ENCODE measurements at regions not wholly inside any gene's neighbourhood (a gene's known extent, or its start where the extent isn't known, plus 50 kb on each side); places are given as distances from the start of the nearest gene placed in this dataset.

GRCh38 chr20:52888096-52888495, 84.1 kb upstream of the TSHZ2 start:
- Histone ChIP-seq H3K4me1 (no peaks in the 10 kb centered on the region), H3K36me3 (no peaks in the 10 kb centered on the region), H3K27me3 (no peaks in the 10 kb centered on the region), H3K9me3 (no peaks in the 10 kb centered on the region), H3K4me3 (no peak overlapping the region), H3K27ac (no peak overlapping the region)
- DNase-seq: no peak
- TF ChIP-seq CTCF (IDR thresholded peaks at IDR 0.05) (no peak), POLR2AphosphoS5 (IDR thresholded peaks at IDR 0.05) (no peak), POLR2A (IDR thresholded peaks at IDR 0.05) (no peak), EP300 (IDR thresholded peaks at IDR 0.05) (no peak)
- intact Hi-C loops (cut with DNase I): no loop called here
- WGBS, 2 donors: 94 to 95% methylated on average over 3 of the region's 3 CpGs

- Histone ChIP-seq H3K27ac (no peak overlapping the region), H3K9me3 (no peaks in the 10 kb centered on the region), H3K4me3 (no peak overlapping the region), H3K27me3 (no peaks in the 10 kb centered on the region), H3K36me3 (no peaks in the 10 kb centered on the region), H3K4me1 (no peaks in the 10 kb centered on the region)
- intact Hi-C loops (cut with DNase I): no loop called here
- no peak for DNase-seq
- TF ChIP-seq POLR2AphosphoS5 (IDR thresholded peaks at IDR 0.05): no peak
- no peak for TF ChIP-seq POLR2A (IDR thresholded peaks at IDR 0.05)
- TF ChIP-seq CTCF (IDR thresholded peaks at IDR 0.05): no peak
- TF ChIP-seq EP300 (IDR thresholded peaks at IDR 0.05): no peak
These were observed 91.2 kb upstream of the TSHZ2 start for GRCh38 chr20:52880997-52881396.

- no peaks in the 10 kb centered on the region for H3K9me3 ChIP-seq
- 27 to 38% methylated on average over 3 of the region's 3 CpGs for WGBS, 2 donors
- no peak for DNase-seq
- no peaks in the 10 kb centered on the region for H3K4me1 ChIP-seq
- no peaks in the 10 kb centered on the region for H3K27me3 ChIP-seq
- no peaks in the 10 kb centered on the region for H3K36me3 ChIP-seq
- H3K27ac ChIP-seq: no peak overlapping the region
- intact Hi-C loops (cut with DNase I): no loop called here
- TF ChIP-seq CTCF (IDR thresholded peaks at IDR 0.05) (no peak), POLR2AphosphoS5 (IDR thresholded peaks at IDR 0.05) (no peak), POLR2A (IDR thresholded peaks at IDR 0.05) (no peak), EP300 (IDR thresholded peaks at IDR 0.05) (no peak)
- no peak overlapping the region for H3K4me3 ChIP-seq
These were observed 91.9 kb upstream of the TSHZ2 start for GRCh38 chr20:52880259-52880658.

- intact Hi-C loops (cut with DNase I): no loop called here
- H3K27ac ChIP-seq: no peak overlapping the region
- no peak for DNase-seq
- 90 to 92% methylated on average over 3 of the region's 3 CpGs for WGBS, 2 donors
- no peaks in the 10 kb centered on the region for H3K36me3 ChIP-seq
- H3K9me3 ChIP-seq: no peaks in the 10 kb centered on the region
- no peaks in the 10 kb centered on the region for H3K27me3 ChIP-seq
- H3K4me1 ChIP-seq: no peaks in the 10 kb centered on the region
- TF ChIP-seq POLR2AphosphoS5 (IDR thresholded peaks at IDR 0.05) (no peak), CTCF (IDR thresholded peaks at IDR 0.05) (no peak), POLR2A (IDR thresholded peaks at IDR 0.05) (no peak), EP300 (IDR thresholded peaks at IDR 0.05) (no peak)
- H3K4me3 ChIP-seq: no peak overlapping the region
These were observed 97.9 kb upstream of the TSHZ2 start for GRCh38 chr20:52874241-52874640.

GRCh38 chr20:52869698-52870501, 102.3 kb upstream of the TSHZ2 start:
- Histone ChIP-seq H3K27ac (no peak overlapping the region), H3K9me3 (no peaks in the 10 kb centered on the region), H3K36me3 (no peaks in the 10 kb centered on the region), H3K4me1 (no peaks in the 10 kb centered on the region), H3K4me3 (no peak overlapping the region), H3K27me3 (no peaks in the 10 kb centered on the region)
- TF ChIP-seq POLR2AphosphoS5 (IDR thresholded peaks at IDR 0.05): no peak
- intact Hi-C loops (cut with DNase I): no loop called here
- no peak for DNase-seq
- 80 to 84% methylated on average over 6 of the region's 6 CpGs for WGBS, 2 donors
